Neutrophil (primary cell): ENCODE measurements at regions not wholly inside any gene's neighbourhood (a gene's known extent, or its start where the extent isn't known, plus 50 kb on each side); places are given as distances from the start of the nearest gene placed in this dataset.

Source experiments
- H3K27ac ChIP-seq: fragments of 200-600 bp; sonication (generic); 2 replicates; pipeline ENCODE4 v1.5.1; 2016; ENCODE audit warnings: mild to moderate bottlenecking, moderate library complexity
- H3K27me3 ChIP-seq: fragments of 200-600 bp; sonication (generic); 2 replicates; pipeline ENCODE4 v1.6.0; 2016; ENCODE audit warnings: mild to moderate bottlenecking
- H3K36me3 ChIP-seq: fragments of 200-600 bp; sonication (generic); 2 replicates; pipeline ENCODE4 v1.5.1; 2017
- H3K4me1 ChIP-seq, 2 experiments: fragments of 200-600 bp in 1 of 2; sonication (generic) in 1 of 2; 1 replicate in 1 of 2; 2 replicates in 1 of 2; pipeline versions ENCODE4 v1.5.1 to v1.6.1; 2013 to 2016; ENCODE audit warnings: low read depth in 1 of 2, low read length in 1 of 2, mild to moderate bottlenecking in 1 of 2, moderate library complexity in 1 of 2; ENCODE audit not compliant: control insufficient read depth in 1 of 2, insufficient read depth in 1 of 2
- H3K4me3 ChIP-seq, 2 experiments: fragments of 200-600 bp in 1 of 2; sonication (generic) in 1 of 2; 1 replicate in 1 of 2; 2 replicates in 1 of 2; pipeline ENCODE4 v1.5.1; 2013 to 2016; ENCODE audit warnings: low read depth in 1 of 2, low read length in 1 of 2, mild to moderate bottlenecking in 1 of 2, moderate library complexity in 1 of 2
- H3K9me3 ChIP-seq: fragments of 200-600 bp; sonication (generic); 2 replicates; pipeline ENCODE4 v1.5.1; 2016
- TF ChIP-seq, protein P1 (sequence below): fragments of 200-600 bp; sonication (generic); IDR thresholded peaks from 2 replicates; pipeline ENCODE4 v1.5.1; 2016; ENCODE audit warnings: antibody characterized with exemption

DNA sequence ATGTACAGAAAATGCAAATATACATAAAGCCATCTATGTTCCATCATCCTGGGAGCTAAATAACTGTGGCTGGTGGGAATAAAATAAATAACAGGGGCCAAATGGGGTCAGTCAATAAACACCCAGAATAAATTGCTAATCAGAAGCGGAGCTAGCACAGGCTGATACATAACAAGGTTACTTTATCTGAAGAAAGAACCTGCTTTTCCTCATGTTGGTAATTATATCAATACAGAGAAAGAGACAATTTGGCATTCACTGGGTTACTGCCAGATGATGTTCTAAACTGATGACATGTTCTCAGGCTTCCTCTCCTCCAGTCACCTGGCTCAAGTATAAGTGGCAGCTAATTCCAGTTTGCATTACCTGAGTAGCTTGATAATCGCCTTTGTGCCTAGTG is 144.9 kb upstream of the CD180 start:
- no peak overlapping the region for H3K4me3 ChIP-seq
- no peaks in the 10 kb centered on the region for H3K36me3 ChIP-seq
- H3K4me1 ChIP-seq: no peaks in the 10 kb centered on the region
- H3K9me3 ChIP-seq: no peaks in the 10 kb centered on the region
- H3K27ac ChIP-seq: no peak overlapping the region
- TF ChIP-seq, protein P1, sequence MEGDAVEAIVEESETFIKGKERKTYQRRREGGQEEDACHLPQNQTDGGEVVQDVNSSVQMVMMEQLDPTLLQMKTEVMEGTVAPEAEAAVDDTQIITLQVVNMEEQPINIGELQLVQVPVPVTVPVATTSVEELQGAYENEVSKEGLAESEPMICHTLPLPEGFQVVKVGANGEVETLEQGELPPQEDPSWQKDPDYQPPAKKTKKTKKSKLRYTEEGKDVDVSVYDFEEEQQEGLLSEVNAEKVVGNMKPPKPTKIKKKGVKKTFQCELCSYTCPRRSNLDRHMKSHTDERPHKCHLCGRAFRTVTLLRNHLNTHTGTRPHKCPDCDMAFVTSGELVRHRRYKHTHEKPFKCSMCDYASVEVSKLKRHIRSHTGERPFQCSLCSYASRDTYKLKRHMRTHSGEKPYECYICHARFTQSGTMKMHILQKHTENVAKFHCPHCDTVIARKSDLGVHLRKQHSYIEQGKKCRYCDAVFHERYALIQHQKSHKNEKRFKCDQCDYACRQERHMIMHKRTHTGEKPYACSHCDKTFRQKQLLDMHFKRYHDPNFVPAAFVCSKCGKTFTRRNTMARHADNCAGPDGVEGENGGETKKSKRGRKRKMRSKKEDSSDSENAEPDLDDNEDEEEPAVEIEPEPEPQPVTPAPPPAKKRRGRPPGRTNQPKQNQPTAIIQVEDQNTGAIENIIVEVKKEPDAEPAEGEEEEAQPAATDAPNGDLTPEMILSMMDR: no peak
- no peaks in the 10 kb centered on the region for H3K27me3 ChIP-seq

DNA sequence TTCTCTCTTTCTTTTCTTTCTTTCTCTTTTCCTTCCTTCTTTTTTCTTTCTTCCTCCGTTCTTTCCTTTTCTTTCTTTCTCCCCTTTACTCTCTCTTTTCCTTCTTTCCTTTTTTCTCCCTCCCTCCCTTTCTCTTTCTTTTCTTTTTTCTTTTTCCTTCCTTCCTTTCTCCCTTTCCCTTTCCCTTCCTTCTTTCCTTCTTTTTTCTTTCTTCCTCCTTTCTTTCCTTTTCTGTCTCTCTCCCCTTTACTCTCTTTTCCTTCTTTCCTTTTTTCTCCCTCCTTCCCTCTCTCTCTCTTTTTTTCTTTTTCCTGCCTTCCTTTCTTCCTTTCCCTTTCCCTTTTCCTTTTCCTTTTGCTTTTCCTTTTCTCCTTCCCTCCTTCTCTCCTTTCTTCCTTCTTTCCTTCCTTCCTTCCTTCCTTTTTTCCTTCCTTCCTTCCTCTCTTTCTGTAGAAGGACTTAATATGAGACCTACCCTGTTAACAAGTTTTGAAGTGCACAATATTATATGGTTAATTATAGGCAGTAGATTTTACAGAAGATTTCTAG is 142.7 kb upstream of the CD180 start:
- Histone ChIP-seq H3K9me3 (no peaks in the 10 kb centered on the region), H3K36me3 (no peaks in the 10 kb centered on the region), H3K27ac (no peak overlapping the region), H3K4me1 (no peaks in the 10 kb centered on the region), H3K27me3 (no peaks in the 10 kb centered on the region), H3K4me3 (no peak overlapping the region)
- TF ChIP-seq, protein P1: no peak

DNA sequence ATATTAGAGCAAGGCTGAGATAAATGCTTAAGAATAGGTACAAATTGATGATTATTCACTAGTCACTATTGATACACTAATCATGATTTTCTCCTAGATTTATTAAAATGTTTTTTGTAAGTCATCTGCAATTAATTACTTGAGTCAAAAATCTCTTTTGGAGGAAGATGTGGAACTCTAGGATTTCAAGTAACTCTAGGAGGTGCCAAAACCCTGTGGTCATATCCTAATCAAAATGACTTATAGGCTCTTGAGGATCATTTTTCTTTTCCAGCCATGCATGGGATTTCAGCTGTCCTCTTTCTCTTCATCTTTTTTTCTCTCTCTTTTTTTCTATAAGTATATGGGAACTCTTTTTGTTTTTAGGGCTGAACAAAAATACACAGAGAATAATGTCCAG is 141.8 kb upstream of the CD180 start:
- Histone ChIP-seq H3K4me3 (no peak overlapping the region), H3K9me3 (no peaks in the 10 kb centered on the region), H3K36me3 (no peaks in the 10 kb centered on the region), H3K4me1 (no peaks in the 10 kb centered on the region), H3K27me3 (no peaks in the 10 kb centered on the region), H3K27ac (no peak overlapping the region)
- TF ChIP-seq, protein P1: no peak

DNA sequence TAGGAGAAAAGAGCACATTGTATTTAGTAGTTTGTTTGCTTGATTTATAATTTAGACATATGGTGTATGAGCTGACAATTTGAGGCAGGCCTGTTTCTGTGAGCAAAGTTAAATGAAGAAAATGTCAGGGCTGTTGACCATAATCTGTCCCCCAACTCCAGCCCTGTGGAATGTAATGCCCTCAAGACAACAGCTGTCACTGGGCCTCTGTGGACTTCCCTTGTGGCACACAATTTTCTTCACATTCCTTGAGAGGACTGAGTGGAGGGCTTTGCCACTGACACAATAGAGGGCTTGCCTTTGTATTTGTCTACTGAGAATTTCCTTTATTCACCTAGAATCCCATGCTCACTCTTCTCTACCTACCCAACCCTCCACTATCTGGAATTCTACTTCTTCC is 141.2 kb upstream of the CD180 start:
- no peaks in the 10 kb centered on the region for H3K9me3 ChIP-seq
- H3K36me3 ChIP-seq: no peaks in the 10 kb centered on the region
- H3K27ac ChIP-seq: no peak overlapping the region
- H3K27me3 ChIP-seq: no peaks in the 10 kb centered on the region
- TF ChIP-seq, protein P1: no peak
- H3K4me3 ChIP-seq: no peak overlapping the region
- H3K4me1 ChIP-seq: no peaks in the 10 kb centered on the region

DNA sequence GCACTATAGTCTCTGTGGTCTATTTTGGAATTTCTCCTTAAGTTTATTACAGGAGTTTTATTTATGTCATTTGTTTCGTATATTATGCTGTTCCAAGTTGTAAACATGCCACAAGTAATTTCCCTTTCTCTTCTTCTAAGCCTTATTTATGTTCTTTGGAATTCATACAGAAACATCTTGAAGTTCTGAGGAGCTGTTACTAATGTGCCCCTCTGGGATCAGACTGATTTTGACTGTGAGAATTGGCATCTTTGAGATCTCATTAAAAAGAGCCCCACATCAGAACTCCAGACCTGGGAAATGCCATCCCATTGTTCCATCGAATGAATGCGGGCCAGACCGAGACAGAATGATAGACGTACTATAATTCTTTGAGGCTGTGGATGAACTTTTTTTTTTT is 138.8 kb upstream of the CD180 start:
- H3K27ac ChIP-seq: no peak overlapping the region
- no peak overlapping the region for H3K4me3 ChIP-seq
- no peaks in the 10 kb centered on the region for H3K27me3 ChIP-seq
- no peaks in the 10 kb centered on the region for H3K4me1 ChIP-seq
- H3K9me3 ChIP-seq: no peaks in the 10 kb centered on the region
- no peaks in the 10 kb centered on the region for H3K36me3 ChIP-seq
- TF ChIP-seq, protein P1: no peak

DNA sequence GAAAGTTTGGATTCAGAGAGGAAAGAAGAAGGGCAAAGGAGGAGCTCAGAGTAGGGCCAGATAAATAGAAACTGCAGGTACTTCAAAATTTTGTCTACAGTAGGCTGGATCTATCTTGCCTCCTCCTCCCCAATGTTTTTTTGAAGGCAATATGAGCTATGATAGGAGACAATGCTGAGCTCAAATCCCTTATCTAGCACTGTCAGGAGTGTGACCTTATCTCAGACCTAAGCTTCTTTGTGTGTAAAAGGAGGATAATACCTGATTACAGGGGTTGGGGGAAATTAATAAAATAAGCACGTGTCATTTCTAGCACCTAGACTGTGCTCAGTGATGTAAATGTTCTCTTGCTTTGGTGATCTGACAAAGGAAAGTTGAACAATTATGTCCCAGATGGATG is 137.8 kb upstream of the CD180 start:
- H3K4me3 ChIP-seq: no peak overlapping the region
- TF ChIP-seq, protein P1: no peak
- H3K27ac ChIP-seq: no peak overlapping the region
- H3K27me3 ChIP-seq: no peaks in the 10 kb centered on the region
- H3K4me1 ChIP-seq: no peaks in the 10 kb centered on the region
- H3K9me3 ChIP-seq: no peaks in the 10 kb centered on the region
- H3K36me3 ChIP-seq: no peaks in the 10 kb centered on the region
